Motor neuron (in vitro differentiated cells): ENCODE measurements at regions not wholly inside any gene's neighbourhood (a gene's known extent, or its start where the extent isn't known, plus 50 kb on each side); places are given as distances from the start of the nearest gene placed in this dataset.
"Not testable (repeated sequence)": the region's sequence is repeated elsewhere in the genome, so short reads cannot be mapped to it uniquely, and the experiment has no call there.

Source experiments
- ATAC-seq, 8 experiments: fragments of 200-7000 bp; cut with Tn5 transposase; replicated peaks in 6 of 8; 2 replicates each; pipeline ENCODE4 v1.8.0; 2021; ENCODE audit warnings: mild to moderate bottlenecking in 8 of 8, moderate library complexity in 8 of 8
- H3K27ac ChIP-seq, 2 donors: fragments of 250-450 bp; sonication (Bioruptor Pico); 2 replicates each; pipeline ENCODE4 v1.9.0; 2021; ENCODE audit warnings: antibody characterized with exemption in 2 of 2, mild to moderate bottlenecking in 2 of 2, moderate library complexity in 1 of 2
- H3K4me1 ChIP-seq, 2 donors: fragments of 250-450 bp; sonication (Bioruptor Pico); replicated peaks in 1 of 2; 2 replicates each; pipeline ENCODE4 v1.6.1; 2021; ENCODE audit warnings: antibody characterized with exemption in 2 of 2, mild to moderate bottlenecking in 2 of 2, moderate library complexity in 1 of 2
- H3K4me3 ChIP-seq, 5 donors: fragments of 250-450 bp; sonication (Bioruptor Pico); 2 replicates each; pipeline ENCODE4 v1.9.0; 2021; ENCODE audit warnings: antibody characterized with exemption in 5 of 5, mild to moderate bottlenecking in 5 of 5, moderate library complexity in 4 of 5
- WGBS, 10 experiments: fragments of 450-650 bp; shearing (Covaris generic); methylation state at CpG; one replicate each; pipeline ENCODE4 v1.0.0; 2022; 5-methylcytosine and 5-hydroxymethylcytosine counted together
- in situ Hi-C, 9 experiments: fragments of 400-800 bp; cut with MboI; loops; one replicate each; pipeline ENCODE4 v1.15.0; 2021; ENCODE audit warnings: low sequenced_read_pairs in 9 of 9, low pct_unique_long_range_greater_than_20kb in 2 of 9; ENCODE audit not compliant: unreplicated experiment in 9 of 9

GRCh38 chr13:50772881-50773280, 70.6 kb downstream of the DLEU7 start:
- ATAC-seq, H3K4me1 ChIP-seq, in situ Hi-C loops, H3K27ac ChIP-seq, H3K4me3 ChIP-seq: not testable (repeated sequence)
- 79 to 95% (median 88%) methylated on average over 3 to 9 of the region's 9 CpGs; no CpG with 5 or more reads in 1 of the 10 experiments for WGBS, 10 experiments
